GM12878 (cell line): ENCODE measurements at regions not wholly inside any gene's neighbourhood (a gene's known extent, or its start where the extent isn't known, plus 50 kb on each side); places are given as distances from the start of the nearest gene placed in this dataset.

Experiments
- ATAC-seq: fragments of 200-7000 bp; cut with Tn5 transposase; 3 replicates; pipeline ENCODE4 v1.9.1; 2020; ENCODE audit warnings: mild to moderate bottlenecking, moderate library complexity
- BruUV-seq: library from RNA; stranded (reverse); fragments of 400-500 nt; replicated peaks from 2 replicates; lab custom pipeline; 2021; lab: Mats Ljungman, UMichigan
- CTCF ChIA-PET: fragments of 300-600 bp; sonication (Branson Sonifier 250); formaldehyde crosslinking; extraction: SDS; loops from one replicate; lab custom pipeline; 2021; ENCODE audit warnings: inconsistent platforms; lab: Yijun Ruan, JAX
- POLR2A ChIA-PET: fragments of 350-600 bp; formaldehyde crosslinking; extraction: SDS; loops from one replicate; lab custom pipeline; 2021; ENCODE audit warnings: inconsistent platforms; lab: Charles Lee
- RAD21 ChIA-PET: fragments of 300-600 bp; sonication (Branson Sonifier 250); formaldehyde crosslinking; loops from one replicate; lab custom pipeline; 2023; ENCODE audit warnings: antibody characterized with exemption; ENCODE audit not compliant: unreplicated experiment; lab: Charles Lee
- SMC1A ChIA-PET: fragments of 300-600 bp; sonication (Branson Sonifier 250); formaldehyde crosslinking; loops from one replicate; lab custom pipeline; 2023; ENCODE audit not compliant: unreplicated experiment, uncharacterized antibody; lab: Charles Lee
- DNase-seq: peaks from one replicate; pipeline ENCODE4 v3.0.0-alpha.2; 2011; ENCODE audit warnings: low read depth, low spot score
- FAIRE-seq: peaks from 3 replicates; lab custom pipeline; 2011; peaks lifted over from hg19 to GRCh38; lab: Jason Lieb, UNC
- H2AFZ ChIP-seq: 2 replicates; pipeline ENCODE4 v1.6.0; 2011; ENCODE audit warnings: low read depth, low read length, control low read depth; ENCODE audit not compliant: control insufficient read depth
- H3K27ac ChIP-seq: 2 replicates; pipeline ENCODE4 v1.5.1; 2011; ENCODE audit warnings: control low read depth; ENCODE audit not compliant: control insufficient read depth, insufficient read depth
- H3K27me3 ChIP-seq, 2 experiments: replicated peaks in 1 of 2; 2 replicates each; pipeline versions ENCODE4 v1.6.0 to v1.6.1; 2011; ENCODE audit warnings: low read length in 1 of 2; ENCODE audit not compliant: control insufficient read depth in 2 of 2, insufficient read depth in 2 of 2
- H3K36me3 ChIP-seq, 2 experiments: 2 replicates each; pipeline ENCODE4 v1.5.1; 2011; ENCODE audit warnings: low read length in 1 of 2; ENCODE audit not compliant: control insufficient read depth in 2 of 2, insufficient read depth in 2 of 2
- H3K4me1 ChIP-seq: 2 replicates; pipeline ENCODE4 v1.6.1; 2011; ENCODE audit warnings: mild to moderate bottlenecking, low read length, moderate library complexity, mixed read lengths; ENCODE audit not compliant: control insufficient read depth, insufficient read depth
- H3K4me2 ChIP-seq: 2 replicates; pipeline ENCODE4 v1.6.0; 2011; ENCODE audit warnings: control low read depth; ENCODE audit not compliant: control insufficient read depth, insufficient read depth
- H3K4me3 ChIP-seq: fragments of 200-600 bp; sonication (generic); 2 replicates; pipeline ENCODE4 v1.5.1; 2016
- H3K79me2 ChIP-seq: 2 replicates; pipeline ENCODE4 v1.6.0; 2011; ENCODE audit warnings: low read length; ENCODE audit not compliant: control insufficient read depth, insufficient read depth
- H3K9ac ChIP-seq: 2 replicates; pipeline ENCODE4 v1.8.0; 2011; ENCODE audit warnings: low read length, control low read depth, mixed read lengths; ENCODE audit not compliant: control insufficient read depth, insufficient read depth
- H3K9me3 ChIP-seq: replicated peaks from 3 replicates; pipeline ENCODE4 v1.5.1; 2011; ENCODE audit warnings: mild to moderate bottlenecking, low read length; ENCODE audit not compliant: control insufficient read depth, insufficient read depth
- H4K20me1 ChIP-seq: 2 replicates; pipeline ENCODE4 v1.6.0; 2011; ENCODE audit not compliant: control insufficient read depth, insufficient read depth
- CEBPB ChIP-seq, 2 experiments: fragments of 150-350 bp in 1 of 2; IDR thresholded peaks; 2 replicates each; pipeline ENCODE4 v1.6.1; 2012 to 2014; ENCODE audit warnings: low read depth in 2 of 2, low read length in 2 of 2, borderline replicate concordance in 1 of 2, inconsistent platforms in 1 of 2
- CREM ChIP-seq: IDR thresholded peaks from 2 replicates; pipeline ENCODE4 v1.6.1; 2014; ENCODE audit warnings: antibody characterized with exemption, low read depth
- KLF5 ChIP-seq: fragments of 450-650 bp; IDR thresholded peaks from 2 replicates; pipeline ENCODE4 v1.6.1; 2014; ENCODE audit warnings: mild to moderate bottlenecking; ENCODE audit not compliant: partially characterized antibody
- MEF2B ChIP-seq: fragments of 450-650 bp; IDR thresholded peaks from 2 replicates; pipeline ENCODE4 v1.6.1; 2018; ENCODE audit warnings: mild to moderate bottlenecking, moderate library complexity; ENCODE audit not compliant: partially characterized antibody, poor library complexity, severe bottlenecking
- NFXL1 ChIP-seq: fragments of 450-650 bp; IDR thresholded peaks from 2 replicates; pipeline ENCODE4 v1.6.1; 2017; ENCODE audit warnings: antibody characterized with exemption, mild to moderate bottlenecking, borderline replicate concordance
- SIX5 ChIP-seq: IDR thresholded peaks from 2 replicates; pipeline ENCODE4 v1.6.1; 2011; ENCODE audit warnings: mild to moderate bottlenecking, low read depth, low read length, moderate library complexity; ENCODE audit not compliant: severe bottlenecking
- SMARCA5 ChIP-seq: fragments of 450-650 bp; IDR thresholded peaks from 2 replicates; pipeline ENCODE4 v1.6.1; 2017; ENCODE audit warnings: mild to moderate bottlenecking
- SREBF1 ChIP-seq: IDR thresholded peaks from 2 replicates; pipeline ENCODE4 v1.6.1; 2012; ENCODE audit warnings: mild to moderate bottlenecking, low read length
- ZBED1 ChIP-seq: IDR thresholded peaks from 2 replicates; pipeline ENCODE4 v1.6.1; 2016; ENCODE audit warnings: borderline replicate concordance
- WGBS: methylation state at CpG from one replicate; pipeline ENCODE4 v1.1.6; 2016; ENCODE audit warnings: low lambda C conversion rate; ENCODE audit not compliant: insufficient replicate concordance, insufficient coverage; ENCODE audit errors: missing lambda C conversion rate; 5-methylcytosine and 5-hydroxymethylcytosine counted together
- in situ Hi-C: fragments of 300-500 bp; cut with MboI; formaldehyde crosslinking; loops from 9 replicates; pipeline ENCODE4 v1.14.3; 2018; ENCODE audit warnings: mixed read lengths
- intact Hi-C: fragments of 100-400 bp; cut with micrococcal nuclease; formaldehyde crosslinking; loops from one replicate; pipeline ENCODE4 v1.14.2; 2022; ENCODE audit not compliant: unreplicated experiment
- TF ChIP-seq, protein P1 (sequence below): IDR thresholded peaks from 2 replicates; pipeline ENCODE4 v1.6.1; 2011; ENCODE audit warnings: borderline replicate concordance, low read depth, mild to moderate bottlenecking, moderate library complexity, mixed read lengths, low read length; ENCODE audit not compliant: insufficient read depth; ENCODE audit errors: extremely low read length
- TF ChIP-seq, protein P2 (sequence below): IDR thresholded peaks from 2 replicates; pipeline ENCODE4 v1.6.1; 2011; ENCODE audit warnings: borderline replicate concordance, low read depth, mild to moderate bottlenecking, moderate library complexity, low read length; ENCODE audit not compliant: insufficient read depth, poor library complexity, severe bottlenecking
- TF ChIP-seq, protein P3 (sequence below): fragments of 450-650 bp; IDR thresholded peaks from 2 replicates; pipeline ENCODE4 v1.6.1; 2017; ENCODE audit warnings: low read depth, mild to moderate bottlenecking, moderate library complexity
- TF ChIP-seq, protein P4 (sequence below): fragments of 450-650 bp; IDR thresholded peaks from 2 replicates; pipeline ENCODE4 v1.6.1; 2017; ENCODE audit warnings: mild to moderate bottlenecking
- TF ChIP-seq, protein P5 (sequence below): fragments of 450-650 bp; IDR thresholded peaks from 2 replicates; pipeline ENCODE4 v1.6.1; 2017; ENCODE audit warnings: mild to moderate bottlenecking, moderate library complexity

DNA sequence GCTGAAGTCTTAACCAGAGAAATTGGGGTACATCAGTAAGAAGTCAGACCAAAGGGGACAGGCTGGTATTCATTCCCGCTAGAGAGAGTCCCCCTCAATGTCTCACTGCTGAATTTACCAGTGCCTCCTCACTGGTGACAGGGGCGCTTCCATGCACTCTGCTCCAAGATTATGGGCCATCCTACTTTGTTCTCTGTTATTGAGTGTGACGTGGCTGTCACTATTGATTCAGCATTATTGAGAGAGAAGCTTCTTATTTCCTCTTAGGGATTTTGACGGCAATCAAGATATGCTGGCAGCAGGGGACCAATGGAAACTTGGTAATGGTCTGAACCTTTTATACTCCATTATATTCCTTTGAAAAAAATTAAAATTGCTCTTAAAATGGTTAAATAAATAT lies 118.6 kb downstream of the SYF2 start:
- POLR2A ChIA-PET: no interaction called here
- Histone ChIP-seq H3K4me1 (0 out of 2 replicates have a peak, but pooled peaks cover under 1% of the 10 kb centered on the region), H3K36me3 (no peaks in the 10 kb centered on the region), H3K27me3 (no peaks in the 10 kb centered on the region), H3K9ac (no peak overlapping the region), H2AFZ (no peak overlapping the region), H3K4me2 (no peak overlapping the region), H3K79me2 (no peaks in the 10 kb centered on the region), H3K27ac (no peak overlapping the region), H3K4me3 (no peak overlapping the region), H3K9me3 (peaks cover 8% of the 10 kb centered on the region; the same call in 2 of the 3 replicates), H4K20me1 (no peaks in the 10 kb centered on the region)
- SMC1A ChIA-PET: no interaction called here
- intact Hi-C loops (loop anchor here (10.0 kb wide), 1 partner anchor 91 kb away; no protein-coding TSS in a partner anchor), in situ Hi-C loops (no loop called here)
- no TSS peak for BruUV-seq
- DNase-seq: no peak
- 56% methylated on average over 4 of the region's 4 CpGs for WGBS
- CTCF ChIA-PET: interaction anchor here (1.5 kb wide), 1 partner anchor 34 kb away, joined by 3 read pairs; no protein-coding TSS in a partner anchor
- RAD21 ChIA-PET: interaction anchor here (0.7 kb wide), 1 partner anchor 15 kb away, joined by 4 read pairs; no protein-coding TSS in a partner anchor
- no peak for ATAC-seq
- no peak for FAIRE-seq
- TF ChIP-seq, protein P1, sequence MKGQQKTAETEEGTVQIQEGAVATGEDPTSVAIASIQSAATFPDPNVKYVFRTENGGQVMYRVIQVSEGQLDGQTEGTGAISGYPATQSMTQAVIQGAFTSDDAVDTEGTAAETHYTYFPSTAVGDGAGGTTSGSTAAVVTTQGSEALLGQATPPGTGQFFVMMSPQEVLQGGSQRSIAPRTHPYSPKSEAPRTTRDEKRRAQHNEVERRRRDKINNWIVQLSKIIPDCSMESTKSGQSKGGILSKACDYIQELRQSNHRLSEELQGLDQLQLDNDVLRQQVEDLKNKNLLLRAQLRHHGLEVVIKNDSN: no peak
- TF ChIP-seq SIX5: no peak
- TF ChIP-seq ZBED1: no peak
- no peak for TF ChIP-seq SMARCA5
- TF ChIP-seq KLF5: no peak
- TF ChIP-seq, protein P2, sequence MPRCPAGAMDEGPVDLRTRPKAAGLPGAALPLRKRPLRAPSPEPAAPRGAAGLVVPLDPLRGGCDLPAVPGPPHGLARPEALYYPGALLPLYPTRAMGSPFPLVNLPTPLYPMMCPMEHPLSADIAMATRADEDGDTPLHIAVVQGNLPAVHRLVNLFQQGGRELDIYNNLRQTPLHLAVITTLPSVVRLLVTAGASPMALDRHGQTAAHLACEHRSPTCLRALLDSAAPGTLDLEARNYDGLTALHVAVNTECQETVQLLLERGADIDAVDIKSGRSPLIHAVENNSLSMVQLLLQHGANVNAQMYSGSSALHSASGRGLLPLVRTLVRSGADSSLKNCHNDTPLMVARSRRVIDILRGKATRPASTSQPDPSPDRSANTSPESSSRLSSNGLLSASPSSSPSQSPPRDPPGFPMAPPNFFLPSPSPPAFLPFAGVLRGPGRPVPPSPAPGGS: no peak
- no peak for TF ChIP-seq CEBPB (IDR thresholded peaks at IDR 0.05; ENCODE audit: borderline replicate concordance in 1 of 2, low read depth in 2 of 2, low read length in 2 of 2)
- TF ChIP-seq, protein P3, sequence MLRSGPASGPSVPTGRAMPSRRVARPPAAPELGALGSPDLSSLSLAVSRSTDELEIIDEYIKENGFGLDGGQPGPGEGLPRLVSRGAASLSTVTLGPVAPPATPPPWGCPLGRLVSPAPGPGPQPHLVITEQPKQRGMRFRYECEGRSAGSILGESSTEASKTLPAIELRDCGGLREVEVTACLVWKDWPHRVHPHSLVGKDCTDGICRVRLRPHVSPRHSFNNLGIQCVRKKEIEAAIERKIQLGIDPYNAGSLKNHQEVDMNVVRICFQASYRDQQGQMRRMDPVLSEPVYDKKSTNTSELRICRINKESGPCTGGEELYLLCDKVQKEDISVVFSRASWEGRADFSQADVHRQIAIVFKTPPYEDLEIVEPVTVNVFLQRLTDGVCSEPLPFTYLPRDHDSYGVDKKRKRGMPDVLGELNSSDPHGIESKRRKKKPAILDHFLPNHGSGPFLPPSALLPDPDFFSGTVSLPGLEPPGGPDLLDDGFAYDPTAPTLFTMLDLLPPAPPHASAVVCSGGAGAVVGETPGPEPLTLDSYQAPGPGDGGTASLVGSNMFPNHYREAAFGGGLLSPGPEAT: no peak
- no peak for TF ChIP-seq MEF2B
- TF ChIP-seq SREBF1: no peak
- TF ChIP-seq NFXL1: no peak
- no peak for TF ChIP-seq CREM
- TF ChIP-seq, protein P4, sequence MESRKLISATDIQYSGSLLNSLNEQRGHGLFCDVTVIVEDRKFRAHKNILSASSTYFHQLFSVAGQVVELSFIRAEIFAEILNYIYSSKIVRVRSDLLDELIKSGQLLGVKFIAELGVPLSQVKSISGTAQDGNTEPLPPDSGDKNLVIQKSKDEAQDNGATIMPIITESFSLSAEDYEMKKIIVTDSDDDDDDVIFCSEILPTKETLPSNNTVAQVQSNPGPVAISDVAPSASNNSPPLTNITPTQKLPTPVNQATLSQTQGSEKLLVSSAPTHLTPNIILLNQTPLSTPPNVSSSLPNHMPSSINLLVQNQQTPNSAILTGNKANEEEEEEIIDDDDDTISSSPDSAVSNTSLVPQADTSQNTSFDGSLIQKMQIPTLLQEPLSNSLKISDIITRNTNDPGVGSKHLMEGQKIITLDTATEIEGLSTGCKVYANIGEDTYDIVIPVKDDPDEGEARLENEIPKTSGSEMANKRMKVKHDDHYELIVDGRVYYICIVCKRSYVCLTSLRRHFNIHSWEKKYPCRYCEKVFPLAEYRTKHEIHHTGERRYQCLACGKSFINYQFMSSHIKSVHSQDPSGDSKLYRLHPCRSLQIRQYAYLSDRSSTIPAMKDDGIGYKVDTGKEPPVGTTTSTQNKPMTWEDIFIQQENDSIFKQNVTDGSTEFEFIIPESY: no peak
- TF ChIP-seq, protein P5, sequence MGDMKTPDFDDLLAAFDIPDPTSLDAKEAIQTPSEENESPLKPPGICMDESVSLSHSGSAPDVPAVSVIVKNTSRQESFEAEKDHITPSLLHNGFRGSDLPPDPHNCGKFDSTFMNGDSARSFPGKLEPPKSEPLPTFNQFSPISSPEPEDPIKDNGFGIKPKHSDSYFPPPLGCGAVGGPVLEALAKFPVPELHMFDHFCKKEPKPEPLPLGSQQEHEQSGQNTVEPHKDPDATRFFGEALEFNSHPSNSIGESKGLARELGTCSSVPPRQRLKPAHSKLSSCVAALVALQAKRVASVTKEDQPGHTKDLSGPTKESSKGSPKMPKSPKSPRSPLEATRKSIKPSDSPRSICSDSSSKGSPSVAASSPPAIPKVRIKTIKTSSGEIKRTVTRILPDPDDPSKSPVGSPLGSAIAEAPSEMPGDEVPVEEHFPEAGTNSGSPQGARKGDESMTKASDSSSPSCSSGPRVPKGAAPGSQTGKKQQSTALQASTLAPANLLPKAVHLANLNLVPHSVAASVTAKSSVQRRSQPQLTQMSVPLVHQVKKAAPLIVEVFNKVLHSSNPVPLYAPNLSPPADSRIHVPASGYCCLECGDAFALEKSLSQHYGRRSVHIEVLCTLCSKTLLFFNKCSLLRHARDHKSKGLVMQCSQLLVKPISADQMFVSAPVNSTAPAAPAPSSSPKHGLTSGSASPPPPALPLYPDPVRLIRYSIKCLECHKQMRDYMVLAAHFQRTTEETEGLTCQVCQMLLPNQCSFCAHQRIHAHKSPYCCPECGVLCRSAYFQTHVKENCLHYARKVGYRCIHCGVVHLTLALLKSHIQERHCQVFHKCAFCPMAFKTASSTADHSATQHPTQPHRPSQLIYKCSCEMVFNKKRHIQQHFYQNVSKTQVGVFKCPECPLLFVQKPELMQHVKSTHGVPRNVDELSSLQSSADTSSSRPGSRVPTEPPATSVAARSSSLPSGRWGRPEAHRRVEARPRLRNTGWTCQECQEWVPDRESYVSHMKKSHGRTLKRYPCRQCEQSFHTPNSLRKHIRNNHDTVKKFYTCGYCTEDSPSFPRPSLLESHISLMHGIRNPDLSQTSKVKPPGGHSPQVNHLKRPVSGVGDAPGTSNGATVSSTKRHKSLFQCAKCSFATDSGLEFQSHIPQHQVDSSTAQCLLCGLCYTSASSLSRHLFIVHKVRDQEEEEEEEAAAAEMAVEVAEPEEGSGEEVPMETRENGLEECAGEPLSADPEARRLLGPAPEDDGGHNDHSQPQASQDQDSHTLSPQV: no peak
